Hepatocyte (in vitro differentiated cells): ENCODE measurements at regions not wholly inside any gene's neighbourhood (a gene's known extent, or its start where the extent isn't known, plus 50 kb on each side); places are given as distances from the start of the nearest gene placed in this dataset.

Experiments used
- DNase-seq: peaks from one replicate; pipeline ENCODE4 v3.0.0-alpha.2; 2016; ENCODE audit warnings: low spot score
- H2AFZ ChIP-seq: fragments of 200-600 bp; sonication (generic); 2 replicates; pipeline ENCODE4 v1.6.0; 2016; ENCODE audit warnings: antibody characterized with exemption, mild to moderate bottlenecking
- H3K27ac ChIP-seq: fragments of 200-600 bp; sonication (generic); 2 replicates; pipeline ENCODE4 v1.5.1; 2016; ENCODE audit warnings: mild to moderate bottlenecking
- H3K27me3 ChIP-seq: fragments of 200-600 bp; sonication (generic); 2 replicates; pipeline ENCODE4 v1.6.1; 2016
- H3K36me3 ChIP-seq: fragments of 200-600 bp; sonication (generic); replicated peaks from 2 replicates; pipeline ENCODE4 v1.5.1; 2016; ENCODE audit warnings: low read depth; ENCODE audit not compliant: insufficient read depth
- H3K4me1 ChIP-seq: fragments of 200-600 bp; sonication (generic); 2 replicates; pipeline ENCODE4 v1.5.1; 2016; ENCODE audit warnings: mild to moderate bottlenecking, moderate library complexity; ENCODE audit not compliant: insufficient read depth
- H3K4me2 ChIP-seq: fragments of 200-600 bp; sonication (generic); 2 replicates; pipeline ENCODE4 v1.6.0; 2016
- H3K4me3 ChIP-seq: fragments of 200-600 bp; sonication (generic); 2 replicates; pipeline ENCODE4 v1.5.1; 2016; ENCODE audit warnings: mild to moderate bottlenecking
- H3K79me2 ChIP-seq: fragments of 200-600 bp; sonication (generic); 2 replicates; pipeline ENCODE4 v1.6.0; 2017; ENCODE audit warnings: mild to moderate bottlenecking
- H3K9me2 ChIP-seq: fragments of 200-600 bp; sonication (generic); replicated peaks from 2 replicates; pipeline ENCODE4 v1.6.0; 2017; ENCODE audit warnings: mild to moderate bottlenecking; ENCODE audit not compliant: insufficient read depth
- H3K9me3 ChIP-seq: fragments of 200-600 bp; sonication (generic); 2 replicates; pipeline ENCODE4 v1.5.1; 2016; ENCODE audit warnings: low read depth, mild to moderate bottlenecking
- H4K20me1 ChIP-seq: fragments of 200-600 bp; sonication (generic); 2 replicates; pipeline ENCODE4 v1.6.0; 2016; ENCODE audit warnings: mild to moderate bottlenecking; ENCODE audit not compliant: insufficient read depth, poor library complexity, severe bottlenecking
- CTCF ChIP-seq: fragments of 200-600 bp; sonication (generic); IDR thresholded peaks from 2 replicates; pipeline ENCODE4 v1.5.1; 2016; ENCODE audit warnings: antibody characterized with exemption, mild to moderate bottlenecking; ENCODE audit not compliant: poor library complexity
- EZH2 ChIP-seq: fragments of 200-600 bp; sonication (generic); IDR thresholded peaks from 2 replicates; pipeline ENCODE4 v1.6.1; 2016; ENCODE audit warnings: antibody characterized with exemption, mild to moderate bottlenecking, borderline replicate concordance
- EZH2phosphoT487 ChIP-seq: fragments of 200-600 bp; sonication (generic); IDR thresholded peaks from one replicate; pipeline ENCODE4 v1.6.1; 2018; ENCODE audit warnings: antibody characterized with exemption, mild to moderate bottlenecking, low read depth, moderate library complexity; ENCODE audit not compliant: unreplicated experiment, severe bottlenecking
- WGBS: methylation state at CpG from one replicate; pipeline ENCODE4 v1.1.6; 2016; ENCODE audit warnings: low lambda C conversion rate; ENCODE audit errors: missing lambda C conversion rate; 5-methylcytosine and 5-hydroxymethylcytosine counted together

GRCh38 chr4:119797238-119797894 is 168.8 kb upstream of the PDE5A start:
- Histone ChIP-seq H2AFZ (no peak overlapping the region), H3K9me3 (no peaks in the 10 kb centered on the region), H3K27ac (no peak overlapping the region), H3K4me2 (no peak overlapping the region), H3K27me3 (no peaks in the 10 kb centered on the region), H3K4me1 (peaks cover 4% of the 10 kb centered on the region), H3K79me2 (no peaks in the 10 kb centered on the region), H4K20me1 (no peaks in the 10 kb centered on the region), H3K9me2 (no peaks in the 10 kb centered on the region), H3K4me3 (no peak overlapping the region), H3K36me3 (no peaks in the 10 kb centered on the region)
- no peak for DNase-seq
- WGBS = 90% methylated on average over 2 of the region's 2 CpGs
- TF ChIP-seq EZH2 = no peak
- TF ChIP-seq EZH2phosphoT487 = no peak

GRCh38 chr4:119795986-119796578 is 167.5 kb upstream of the PDE5A start:
- no peaks in the 10 kb centered on the region for H4K20me1 ChIP-seq
- no peak overlapping the region for H3K4me2 ChIP-seq
- no peaks in the 10 kb centered on the region for H3K27me3 ChIP-seq
- no peaks in the 10 kb centered on the region for H3K79me2 ChIP-seq
- WGBS = 47% methylated on average over 3 of the region's 3 CpGs
- no peaks in the 10 kb centered on the region for H3K9me2 ChIP-seq
- H3K9me3 ChIP-seq = no peaks in the 10 kb centered on the region
- H3K4me1 ChIP-seq = peaks cover 4% of the 10 kb centered on the region
- no peak for DNase-seq
- peak overlapping the region; percentile 7 for H3K27ac ChIP-seq
- TF ChIP-seq EZH2 = no peak
- no peak for TF ChIP-seq EZH2phosphoT487
- no peak for TF ChIP-seq CTCF
- no peaks in the 10 kb centered on the region for H3K36me3 ChIP-seq
- H3K4me3 ChIP-seq = no peak overlapping the region
- peak overlapping the region; percentile 33 for H2AFZ ChIP-seq

- H3K4me3 ChIP-seq = no peak overlapping the region
- no peaks in the 10 kb centered on the region for H3K27me3 ChIP-seq
- no peak for DNase-seq
- H3K9me2 ChIP-seq = no peaks in the 10 kb centered on the region
- H3K27ac ChIP-seq = no peak overlapping the region
- H3K36me3 ChIP-seq = no peaks in the 10 kb centered on the region
- H3K9me3 ChIP-seq = no peaks in the 10 kb centered on the region
- no peak overlapping the region for H2AFZ ChIP-seq
- H3K4me2 ChIP-seq = no peak overlapping the region
- H4K20me1 ChIP-seq = no peaks in the 10 kb centered on the region
- 58% methylated on average over 4 of the region's 4 CpGs for WGBS
- TF ChIP-seq EZH2phosphoT487 (no peak), EZH2 (no peak), CTCF (no peak)
- peaks cover 4% of the 10 kb centered on the region for H3K4me1 ChIP-seq
- H3K79me2 ChIP-seq = no peaks in the 10 kb centered on the region
Measured at GRCh38 chr4:119794681-119795080, 166.1 kb upstream of the PDE5A start.

GRCh38 chr4:119794113-119794512 is 165.5 kb upstream of the PDE5A start:
- H3K36me3 ChIP-seq = no peaks in the 10 kb centered on the region
- H2AFZ ChIP-seq = no peak overlapping the region
- H3K27me3 ChIP-seq = no peaks in the 10 kb centered on the region
- TF ChIP-seq EZH2phosphoT487 = no peak
- H3K27ac ChIP-seq = no peak overlapping the region
- H3K9me3 ChIP-seq = no peaks in the 10 kb centered on the region
- no peak overlapping the region for H3K4me2 ChIP-seq
- H3K79me2 ChIP-seq = no peaks in the 10 kb centered on the region
- H4K20me1 ChIP-seq = no peaks in the 10 kb centered on the region
- H3K9me2 ChIP-seq = no peaks in the 10 kb centered on the region
- WGBS = 72% methylated on average over 4 of the region's 4 CpGs
- DNase-seq = no peak
- peaks cover 4% of the 10 kb centered on the region for H3K4me1 ChIP-seq
- H3K4me3 ChIP-seq = no peak overlapping the region
